NCI-H2107 treated with DMSO at 0.1 percent for 48 hours (cell line): ENCODE measurements at regions not wholly inside any gene's neighbourhood (a gene's known extent, or its start where the extent isn't known, plus 50 kb on each side); places are given as distances from the start of the nearest gene placed in this dataset.
A peak's percentile ranks its signal among the peaks of the same experiment; 100 is the strongest.

ENCODE experiments used
- DNase-seq: peaks from one replicate; lab custom pipeline; 2025; ENCODE audit not compliant: unreplicated experiment; lab: John Stamatoyannopoulos, UW

DNA sequence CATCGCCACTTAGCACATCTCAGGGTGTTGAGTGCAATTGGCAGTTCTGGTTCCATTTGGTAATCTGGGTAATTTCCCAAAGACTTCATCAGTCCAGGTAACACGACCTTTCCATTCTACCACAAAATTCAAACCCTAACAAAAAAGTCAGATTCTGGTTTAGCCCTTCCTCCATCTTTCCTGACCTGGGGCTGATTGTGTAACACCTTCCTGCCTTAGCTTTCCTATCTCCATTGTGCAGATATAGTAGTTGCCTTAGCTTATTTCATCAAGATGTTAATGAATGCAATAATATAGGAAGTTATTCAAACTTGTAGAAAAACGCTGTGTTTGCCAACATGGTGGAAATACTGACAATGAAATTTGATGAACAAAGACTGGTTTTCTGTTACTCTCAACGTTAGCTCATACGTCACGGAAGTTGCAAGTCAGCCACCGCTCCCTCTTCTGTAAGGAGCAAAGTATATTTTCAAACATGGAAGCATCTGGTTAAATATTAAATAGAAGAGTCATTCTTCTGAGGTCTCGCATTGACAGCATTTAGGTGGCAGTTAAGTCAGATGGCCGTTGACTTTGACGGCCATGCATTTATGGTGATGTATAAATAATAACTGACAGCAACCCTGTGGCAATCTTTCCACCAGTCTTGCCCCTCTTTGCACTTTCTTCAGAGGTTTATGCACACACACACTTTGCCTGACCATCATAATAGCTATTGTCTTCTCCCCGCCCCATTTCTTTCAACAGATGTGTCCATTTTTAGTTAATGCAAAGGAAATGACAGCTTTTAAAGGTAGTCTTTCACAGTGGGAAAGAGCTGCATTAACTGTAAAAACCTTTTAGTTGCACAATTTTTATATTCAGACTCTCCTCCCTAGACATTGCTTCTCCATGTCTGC is 205.1 kb upstream of the BMPER start:
- no peak for DNase-seq

DNA sequence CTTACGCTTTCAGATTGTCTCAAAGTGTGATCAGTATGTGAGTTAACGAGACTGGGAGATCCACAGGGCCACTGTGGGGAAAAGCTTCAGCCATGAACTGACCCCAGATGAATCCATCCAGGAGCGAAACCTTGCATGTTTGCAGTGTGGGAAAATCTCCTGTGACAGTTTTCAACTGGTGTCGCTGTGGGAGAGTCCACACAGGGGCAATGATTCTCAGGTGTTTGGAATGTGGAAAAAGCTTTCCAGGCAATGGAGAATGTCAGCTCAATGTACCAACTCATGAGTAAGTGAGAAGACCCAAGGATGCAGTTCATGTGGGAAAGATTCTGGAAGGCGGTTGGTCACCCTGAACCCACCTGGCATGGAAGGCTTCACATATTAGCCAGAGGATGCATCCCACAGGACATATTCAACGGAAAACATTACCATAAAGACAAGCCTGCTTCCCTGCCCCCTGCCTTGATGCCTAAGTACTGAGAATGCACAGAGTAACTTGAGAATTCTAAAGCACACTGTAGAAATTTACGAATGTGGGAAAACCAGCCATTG is 204.1 kb upstream of the BMPER start:
- DNase-seq = no peak

DNA sequence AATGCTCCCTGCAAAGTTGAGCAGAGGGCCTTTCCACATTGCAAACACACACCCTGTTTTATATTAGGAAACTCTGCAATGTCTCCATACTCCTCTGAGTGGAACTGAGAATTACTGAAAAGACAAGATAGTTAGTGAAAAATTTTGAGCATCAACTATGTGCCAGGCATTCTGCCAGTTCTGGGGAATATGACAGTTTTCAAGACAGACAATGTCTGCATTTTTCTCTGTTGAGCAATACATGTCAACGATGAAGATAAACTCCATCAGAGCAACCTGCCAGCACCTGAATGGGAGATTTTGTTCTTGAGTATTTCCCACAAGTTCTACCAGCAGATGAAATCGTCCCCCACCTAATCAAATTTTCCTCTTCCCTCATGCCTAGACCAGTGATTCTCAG is 203.4 kb upstream of the BMPER start:
- no peak for DNase-seq

DNA sequence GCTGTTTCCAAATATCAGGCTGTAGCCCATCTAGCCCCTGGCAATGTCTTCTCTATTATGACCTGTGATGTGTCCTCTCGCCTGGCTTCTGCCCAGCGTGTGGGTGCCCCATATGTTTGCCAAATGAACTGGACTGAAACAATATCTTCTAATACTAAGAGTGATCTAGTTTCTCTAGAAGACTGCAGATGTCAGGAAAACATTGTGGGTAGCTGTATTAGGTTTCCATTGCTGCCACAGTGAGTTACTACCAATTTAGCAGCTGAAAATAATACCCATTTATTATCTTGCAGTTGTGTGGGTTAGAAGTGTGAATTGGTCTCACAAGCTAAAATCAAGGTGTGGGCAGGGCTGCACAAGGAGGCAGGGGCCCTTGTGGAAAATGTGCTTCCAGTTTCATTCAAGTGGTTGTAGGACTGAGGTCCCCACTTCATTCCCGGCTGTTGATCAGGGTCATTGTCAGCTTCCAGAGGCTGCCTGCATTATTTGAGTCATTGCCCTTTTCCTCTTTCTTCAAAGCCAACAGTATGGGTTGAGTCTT is 202.8 kb upstream of the BMPER start:
- no peak for DNase-seq

DNA sequence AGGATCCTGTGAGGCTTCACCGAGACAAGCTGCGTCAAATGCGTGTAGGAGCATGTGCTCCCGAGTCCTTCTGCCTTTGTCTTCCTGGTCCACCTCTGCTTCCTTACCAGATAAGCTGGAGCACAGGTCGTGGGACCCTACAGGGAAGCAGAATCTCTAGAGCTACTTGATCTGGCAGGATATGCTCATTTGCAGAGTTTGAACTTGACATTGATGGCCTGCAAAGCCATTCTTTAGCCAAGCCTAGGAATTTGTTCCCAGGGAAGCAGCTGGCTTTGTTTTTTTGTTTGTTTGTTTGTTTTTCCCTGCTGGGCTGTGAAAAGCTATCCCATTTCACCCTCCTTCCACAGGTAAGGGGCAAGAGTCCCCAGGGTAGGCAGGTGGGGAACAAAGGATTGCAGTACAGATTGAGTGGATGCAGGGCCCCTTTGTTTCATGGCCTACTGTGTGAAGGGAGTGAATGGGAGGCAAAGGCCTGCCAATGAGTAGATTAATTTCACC is 200.0 kb upstream of the BMPER start:
- DNase-seq = peak; percentile 84

DNA sequence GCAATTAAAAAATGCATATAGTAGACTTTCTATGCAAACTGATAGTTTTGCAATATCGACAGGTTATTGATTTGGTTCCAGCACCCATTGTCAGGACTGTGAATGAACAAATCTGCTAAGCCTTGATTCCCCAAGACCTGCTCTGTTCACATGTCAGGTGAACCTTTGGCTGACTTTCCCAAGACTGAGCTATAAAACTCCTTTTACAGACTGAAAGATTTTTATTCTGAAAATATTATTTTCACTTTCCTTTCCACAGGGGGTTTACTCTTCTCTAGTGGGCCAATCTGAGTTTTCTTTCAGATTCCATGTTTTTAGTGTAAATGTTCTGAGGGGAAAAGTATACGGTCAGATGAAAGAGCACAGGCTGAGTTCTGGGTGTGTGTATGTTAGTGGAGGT is 199.2 kb upstream of the BMPER start:
- DNase-seq = no peak

DNA sequence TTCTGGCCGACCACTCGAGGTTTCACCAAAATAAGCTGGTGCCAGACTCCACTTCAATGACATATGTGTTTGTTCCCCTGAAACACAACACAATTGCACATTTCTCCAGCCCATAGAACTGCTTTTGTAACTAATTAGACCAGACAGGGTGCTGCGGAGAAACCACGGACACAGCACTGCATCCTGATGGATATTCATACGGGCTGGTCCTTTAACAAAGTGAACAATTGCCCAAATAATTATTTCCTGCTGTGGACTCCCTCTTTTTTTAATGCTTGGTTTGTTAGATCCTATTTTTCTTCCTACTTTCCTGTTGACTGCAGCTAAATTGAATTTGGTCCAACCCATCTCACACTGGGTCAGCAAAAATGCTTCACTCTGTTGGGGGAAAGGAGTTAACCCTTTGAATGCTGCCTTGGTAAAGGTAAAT is 198.6 kb upstream of the BMPER start:
- no peak for DNase-seq

DNA sequence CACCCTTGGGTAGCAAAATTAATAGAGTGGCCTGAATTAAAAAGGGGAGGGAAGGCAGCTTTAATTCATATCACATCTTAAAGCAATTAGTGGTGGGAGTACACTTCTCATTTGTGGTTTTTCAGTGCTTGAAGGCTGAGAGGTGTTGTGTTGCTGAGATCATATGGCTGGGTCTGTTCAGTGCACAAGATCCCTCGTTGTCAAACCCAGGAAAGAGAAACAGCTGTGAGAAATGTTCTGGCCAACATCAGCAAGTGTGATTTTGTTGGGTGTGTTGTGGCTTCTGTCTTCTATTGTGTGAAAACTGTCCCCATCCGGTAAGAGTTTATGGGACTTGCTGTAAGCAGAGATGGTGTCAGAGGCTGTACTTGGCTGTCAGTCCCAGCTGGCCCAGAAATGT is 197.9 kb upstream of the BMPER start:
- DNase-seq = peak; percentile 44

DNA sequence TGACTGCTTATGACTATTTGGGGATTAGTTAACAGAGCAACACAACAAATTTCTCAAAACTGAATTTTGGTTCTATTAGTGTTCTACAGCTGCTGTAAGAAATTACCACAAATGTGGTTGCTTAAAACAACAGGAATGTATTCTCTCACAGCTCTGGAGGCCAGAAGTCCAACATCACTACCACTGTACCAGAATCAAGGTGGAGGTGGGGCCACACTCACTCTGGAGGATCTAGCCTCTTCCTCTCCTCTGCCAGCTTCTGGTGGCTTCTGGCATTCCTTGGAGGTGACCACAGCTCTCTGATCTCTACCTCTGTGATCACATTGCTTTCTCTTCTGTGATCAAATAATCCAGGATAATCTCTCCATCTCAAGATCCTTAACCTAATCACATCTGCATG is 194.7 kb upstream of the BMPER start:
- DNase-seq = no peak

DNA sequence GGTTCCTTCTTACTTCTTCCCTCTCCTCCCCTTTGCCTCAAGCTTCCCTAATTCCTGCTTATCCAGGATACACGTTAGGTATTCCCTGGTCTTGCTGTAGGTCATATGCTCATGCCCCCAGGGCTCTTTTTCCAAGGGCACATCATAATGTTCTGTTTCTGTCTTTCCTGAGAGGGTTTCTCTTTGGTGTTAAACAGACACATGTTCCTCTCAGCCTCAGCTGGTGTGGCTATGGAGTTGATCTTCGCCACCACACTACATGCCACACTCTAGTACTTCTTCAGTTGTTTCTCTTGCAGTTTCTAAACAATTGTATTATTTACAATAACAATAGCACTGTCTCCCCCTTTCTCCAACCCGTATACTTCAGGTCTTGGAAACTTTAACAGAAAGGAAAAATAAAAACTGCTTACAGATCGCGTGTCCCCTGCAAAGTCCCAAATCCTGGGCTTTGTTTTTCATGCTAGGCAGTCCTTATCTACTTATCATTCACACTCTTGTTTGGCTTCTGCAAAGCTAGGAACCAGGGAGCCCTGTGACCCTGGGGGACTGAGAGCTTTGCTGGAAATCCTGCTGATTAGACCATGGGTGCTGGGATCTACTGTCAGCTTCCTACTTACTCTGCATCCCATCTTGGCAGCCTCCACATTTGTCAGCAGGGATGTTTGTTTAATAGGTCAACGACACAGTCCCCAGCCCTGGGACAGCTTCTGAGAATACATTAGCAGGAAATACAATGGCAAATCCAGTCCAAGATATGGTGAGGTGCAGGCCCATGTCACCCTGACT is 193.9 kb upstream of the BMPER start:
- DNase-seq = no peak

DNA sequence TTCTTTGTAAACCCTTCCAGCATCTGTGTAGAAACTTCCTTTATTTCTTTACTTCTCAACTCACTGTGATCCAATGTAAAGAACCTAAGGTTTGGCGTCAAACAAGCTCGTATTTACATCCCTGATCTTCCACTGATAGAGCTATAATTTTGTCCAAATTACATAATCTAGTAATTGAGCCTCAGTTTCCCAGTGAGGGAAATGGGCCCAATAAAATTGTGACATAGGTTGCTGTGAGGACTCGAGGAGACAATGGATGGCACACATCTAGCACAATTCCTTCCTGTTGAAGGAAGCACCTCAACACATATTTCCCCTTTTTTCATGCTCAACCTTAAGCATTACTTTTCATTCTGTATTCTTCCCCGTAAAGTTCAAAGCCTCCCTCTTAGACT is 193.3 kb upstream of the BMPER start:
- no peak for DNase-seq

DNA sequence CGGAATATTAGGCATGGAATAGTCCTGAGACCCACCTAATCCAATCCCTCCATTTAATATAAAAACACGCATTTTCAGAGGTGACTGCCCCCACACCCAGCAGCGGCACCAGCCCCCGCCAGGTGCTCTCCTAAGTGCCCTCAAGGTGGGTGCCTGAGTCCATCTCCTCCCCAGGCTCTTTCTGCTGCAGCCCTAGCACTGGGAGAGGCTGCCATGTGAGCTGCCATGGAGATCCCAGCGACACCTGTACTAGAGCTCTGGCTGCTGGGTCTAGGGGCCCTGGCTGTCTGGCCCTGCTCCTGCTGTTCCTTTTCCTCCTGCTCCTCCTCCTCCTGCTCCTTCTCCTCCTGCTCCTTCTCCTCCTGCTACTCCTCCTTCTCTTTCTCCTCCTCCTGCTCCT is 191.1 kb upstream of the BMPER start:
- no peak for DNase-seq

DNA sequence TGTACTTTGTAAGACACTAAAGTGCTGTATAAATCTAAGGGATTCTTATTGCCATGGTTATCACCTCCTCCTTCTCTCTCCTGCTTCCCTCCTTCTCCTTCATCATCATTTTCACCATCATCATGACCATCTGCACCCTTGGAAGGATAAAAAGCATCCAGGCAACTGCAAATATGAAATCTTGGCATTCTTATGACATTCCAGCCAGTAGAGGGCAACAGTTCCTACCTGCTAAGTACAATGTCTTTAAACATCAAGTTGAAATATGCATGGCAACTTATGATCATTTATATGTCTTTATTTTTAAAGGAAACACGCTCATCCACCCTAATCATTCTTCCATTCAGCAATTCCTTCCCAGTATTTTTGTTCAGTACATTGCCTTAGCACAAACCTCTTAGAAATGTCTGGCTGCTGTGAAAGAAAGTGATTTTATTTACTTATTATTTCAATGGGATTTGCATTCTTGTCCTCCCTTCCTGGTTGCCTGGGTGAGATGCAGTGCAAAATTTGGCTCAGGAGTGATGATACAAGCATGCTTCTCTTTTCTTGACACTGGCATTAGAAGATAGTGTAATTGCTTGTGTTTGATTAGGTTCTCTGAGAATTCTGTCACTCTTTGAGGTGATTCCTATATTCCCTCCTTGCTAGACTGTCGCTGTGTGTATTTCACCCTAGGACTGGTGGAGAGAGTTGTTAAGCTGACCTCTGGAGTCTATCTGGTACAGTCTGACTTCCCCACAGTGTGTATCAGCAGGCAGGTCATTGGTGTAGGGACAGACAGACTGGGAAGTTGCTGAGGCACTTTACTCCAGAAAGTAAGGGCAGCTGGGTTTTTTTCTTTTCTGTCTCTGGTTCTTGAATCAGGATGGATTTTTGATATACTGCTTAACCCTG is 188.5 kb upstream of the BMPER start:
- DNase-seq = peak; percentile 8

DNA sequence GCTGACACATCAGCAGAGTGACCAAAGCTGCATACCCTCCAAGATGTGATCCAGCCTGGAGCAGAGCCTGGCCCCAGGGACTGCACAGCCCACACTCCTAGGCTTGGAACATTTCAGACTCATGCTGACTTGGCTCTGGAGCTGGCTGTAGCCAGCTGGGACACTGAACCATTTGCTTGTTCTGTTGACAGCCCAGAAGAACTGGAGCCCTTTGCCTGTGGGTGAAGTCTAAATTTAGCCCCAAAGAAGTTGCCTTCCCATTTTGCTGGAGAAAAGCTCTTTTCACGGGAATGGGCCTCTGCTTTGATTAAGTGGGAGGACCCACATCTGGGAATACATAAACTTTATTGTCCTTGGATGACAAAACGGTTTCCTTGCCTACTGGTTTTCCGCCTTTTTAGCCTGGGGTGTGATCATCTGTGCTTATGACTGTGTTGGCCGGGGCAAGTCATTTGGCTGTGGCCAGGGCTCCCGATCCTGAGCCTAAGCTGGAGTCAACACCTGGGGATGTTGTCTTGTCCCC is 186.2 kb upstream of the BMPER start:
- DNase-seq = no peak

DNA sequence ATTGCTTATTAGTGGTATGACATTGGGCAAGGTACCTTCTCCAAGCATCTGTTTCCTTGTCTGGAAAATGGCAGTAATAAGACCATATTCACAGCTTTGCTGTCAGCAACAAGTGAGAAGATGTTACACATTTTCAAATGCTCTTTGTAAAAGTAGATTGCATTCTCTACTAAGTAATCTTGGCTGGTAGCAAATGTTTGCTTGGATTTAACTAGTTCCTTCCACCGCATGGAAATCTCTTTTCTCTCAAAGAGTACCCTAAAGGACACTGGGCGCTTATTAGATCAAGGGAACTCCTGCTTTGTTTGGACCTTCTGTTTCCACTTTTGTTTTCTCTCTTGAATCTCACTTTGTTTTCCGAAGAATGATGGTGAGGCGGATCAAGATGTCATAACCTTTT is 185.2 kb upstream of the BMPER start:
- DNase-seq = no peak

DNA sequence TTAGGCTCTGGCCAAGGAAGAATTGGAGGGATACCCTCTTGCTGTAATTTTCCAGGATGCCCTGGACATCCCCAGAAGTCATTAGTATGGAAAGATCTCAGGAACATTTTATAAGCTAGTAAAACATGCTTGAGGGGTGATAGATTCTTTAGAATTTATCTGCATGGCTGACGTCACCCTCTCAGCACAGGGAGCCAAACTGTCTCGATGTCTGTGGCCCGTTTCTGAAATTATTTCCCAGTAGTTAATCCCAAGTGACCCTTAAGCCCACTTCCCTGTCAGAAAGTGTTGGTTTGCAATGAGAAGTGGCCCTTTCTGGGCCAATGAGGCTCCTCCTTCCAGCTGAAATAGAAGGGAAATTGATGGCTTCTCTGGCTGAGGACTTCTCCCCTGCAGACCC is 184.5 kb upstream of the BMPER start:
- no peak for DNase-seq

DNA sequence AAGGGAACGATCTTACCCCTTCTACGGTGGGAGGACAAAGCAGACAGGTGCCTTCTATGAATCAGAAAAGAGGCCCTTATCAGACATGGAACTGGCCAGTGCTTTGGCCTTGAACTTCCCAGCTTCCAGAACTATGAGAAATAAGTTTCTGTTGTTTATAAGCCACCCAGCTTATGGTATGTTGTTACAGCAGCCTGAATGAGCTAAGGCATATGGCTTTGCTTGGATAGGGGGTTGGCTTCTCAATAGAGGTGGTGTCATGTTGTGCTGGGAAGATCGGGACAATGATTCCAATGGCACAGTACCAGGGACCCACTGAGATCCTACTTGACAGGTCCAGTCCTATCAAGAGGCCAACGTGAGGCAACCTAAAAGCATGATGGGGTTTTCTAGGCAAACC is 183.4 kb upstream of the BMPER start:
- DNase-seq = no peak

DNA sequence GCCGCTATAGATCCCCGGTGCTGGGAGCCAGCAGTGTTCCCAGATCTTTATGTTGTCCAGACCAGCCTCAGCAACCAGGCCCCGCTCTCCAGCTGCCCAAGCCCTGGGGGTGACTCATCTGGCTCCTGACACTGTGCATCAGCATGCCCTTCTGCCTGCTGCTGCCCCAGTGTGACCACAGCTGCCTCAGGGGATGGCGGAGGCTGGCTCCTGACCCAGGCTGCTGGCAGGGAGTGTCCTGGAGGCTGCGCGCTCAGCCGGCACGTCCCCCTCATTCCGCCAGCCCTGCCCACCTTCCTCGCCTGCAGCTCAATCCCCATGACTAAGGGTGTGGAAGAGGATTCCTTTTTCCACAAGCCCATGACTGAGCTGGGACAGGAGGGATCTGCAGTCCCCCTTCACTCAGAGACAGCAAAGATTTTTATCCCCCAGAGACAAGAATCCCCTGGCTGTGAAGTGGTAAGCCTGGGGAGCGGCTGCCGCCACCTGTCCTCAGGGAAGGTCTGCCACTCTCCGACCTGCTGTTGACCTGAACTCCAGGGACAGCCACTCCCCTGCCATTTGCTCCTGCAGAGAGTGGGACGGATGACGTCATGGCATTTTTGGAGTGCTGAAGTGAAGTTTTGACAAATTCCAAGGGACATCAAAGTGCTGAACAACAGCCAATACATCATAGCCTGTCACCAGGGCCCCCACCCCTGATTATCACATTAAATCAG is 182.8 kb upstream of the BMPER start:
- no peak for DNase-seq

DNA sequence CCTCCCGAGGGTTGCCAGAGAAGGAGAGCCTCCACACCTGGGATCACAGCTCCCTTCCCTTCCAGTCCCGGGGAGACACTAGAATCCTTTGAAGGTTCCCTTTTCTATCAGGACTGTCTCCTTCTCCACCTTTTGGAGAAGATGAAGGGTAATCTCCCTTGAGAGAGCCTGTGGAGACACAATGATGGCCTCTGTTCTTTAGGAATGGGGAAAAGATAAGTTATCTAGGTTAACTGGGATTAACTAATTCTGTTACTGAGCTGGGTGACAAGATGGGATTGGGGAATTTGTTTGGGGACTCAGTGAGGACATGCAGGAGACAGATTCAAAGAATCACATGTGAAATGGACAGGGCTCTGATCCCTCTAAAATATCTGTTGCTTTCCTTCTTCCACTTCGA is 181.1 kb upstream of the BMPER start:
- DNase-seq = no peak
